ENCODE measurements at regions not wholly inside any gene's neighbourhood (a gene's known extent, or its start where the extent isn't known, plus 50 kb on each side); places are given as distances from the start of the nearest gene placed in this dataset.
A peak's percentile ranks its signal among the peaks of the same experiment; 100 is the strongest.

DNA sequence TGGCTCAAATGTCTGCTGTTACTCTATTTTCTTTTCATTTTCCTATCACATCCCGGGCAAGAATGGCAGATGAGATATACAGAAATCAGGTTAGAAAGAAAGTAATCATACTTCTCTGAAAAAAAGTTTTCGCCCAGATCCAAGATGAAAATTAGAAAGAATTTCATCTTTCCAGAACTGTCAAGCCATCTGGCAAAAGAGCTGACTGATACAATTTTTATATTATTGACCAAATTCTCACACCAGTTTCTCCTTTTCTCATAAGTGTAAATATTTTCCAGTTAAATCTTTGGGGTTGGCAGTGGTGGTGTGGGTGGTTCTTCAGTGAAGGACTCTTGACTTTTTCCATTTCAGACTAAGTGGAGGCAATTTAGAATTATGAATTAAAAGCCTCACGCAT, 371.9 kb downstream of the CD83 start:
- Histone ChIP-seq H2BK15ac (ENCODE audit: low read depth, poor library complexity, severe bottlenecking) (no peak overlapping the region), H2AFZ (ENCODE audit: low read depth, low read length) (no peak overlapping the region), H3K4me3 (ENCODE audit: insufficient read depth in 1 of 2, low read depth in 1 of 2, low read length in 2 of 2) (no peak overlapping the region), H3K4me1 (ENCODE audit: control insufficient read depth, insufficient read depth, low read depth, low read length) (no peaks in the 10 kb centered on the region), H3K9ac (ENCODE audit: low read length) (no peak overlapping the region), H4K91ac (ENCODE audit: low read length) (no peak overlapping the region), H4K8ac (ENCODE audit: low read length) (no peak overlapping the region), H3K4me2 (ENCODE audit: low read length, poor library complexity, severe bottlenecking) (no peak overlapping the region), H3K18ac (ENCODE audit: low read depth in 1 of 2, low read length in 2 of 2) (no peak overlapping the region), H3K4ac (ENCODE audit: low read depth in 1 of 2, low read length in 2 of 2) (no peak overlapping the region), H2BK120ac (ENCODE audit: low read depth, low read length) (no peak overlapping the region), H2BK5ac (ENCODE audit: low read depth, low read length, poor library complexity, severe bottlenecking) (no peak overlapping the region), H3K14ac (ENCODE audit: low read length in 2 of 2) (no peak overlapping the region), H3K23ac (ENCODE audit: low read length in 2 of 2) (no peak overlapping the region), H2AK5ac (ENCODE audit: low read length, severe bottlenecking) (no peak overlapping the region), H3K27ac (ENCODE audit: low read length, poor library complexity, severe bottlenecking) (no peak overlapping the region), H3K36me3 (ENCODE audit: control insufficient read depth in 1 of 2, insufficient read depth in 2 of 2, low read depth in 1 of 2, low read length in 2 of 2) (no peaks in the 10 kb centered on the region), H2BK12ac (ENCODE audit: low read length in 2 of 2) (no peak overlapping the region), H3K27me3 (ENCODE audit: control insufficient read depth in 1 of 2, insufficient read depth in 1 of 2, low read length in 2 of 2) (no peaks in the 10 kb centered on the region), H3K79me1 (replicated peaks; ENCODE audit: low read length, poor library complexity, severe bottlenecking) (no peaks in the 10 kb centered on the region), H3K9me3 (ENCODE audit: control insufficient read depth, low read length) (no peaks in the 10 kb centered on the region)
- 100% methylated on average over 1 of the region's 3 CpGs for WGBS
- DNase-seq = no peak

DNA sequence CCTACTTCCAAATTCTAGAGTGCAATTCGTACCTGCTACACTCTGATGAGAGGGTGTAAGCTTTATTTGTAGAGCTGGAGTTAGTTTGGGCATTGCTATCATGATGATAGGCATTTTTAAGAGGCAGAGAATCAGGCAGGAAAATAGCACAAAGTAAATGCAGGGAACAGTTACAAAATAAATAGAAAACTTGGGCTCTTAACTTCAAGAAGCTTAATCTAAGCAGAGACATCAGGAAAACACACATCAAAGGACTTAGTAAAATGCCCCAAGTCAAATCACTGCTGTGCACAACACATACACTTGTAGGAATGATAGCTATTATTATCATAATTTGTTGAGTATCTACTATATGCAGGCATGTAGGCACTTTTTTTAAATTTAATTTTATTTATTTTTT, 381.2 kb downstream of the CD83 start:
- no peak overlapping the region for H4K8ac ChIP-seq (ENCODE audit: low read length)
- H3K79me1 ChIP-seq (replicated peaks; ENCODE audit: low read length, poor library complexity, severe bottlenecking) = no peaks in the 10 kb centered on the region
- H2AK5ac ChIP-seq (ENCODE audit: low read length, severe bottlenecking) = no peak overlapping the region
- no peak overlapping the region for H3K18ac ChIP-seq (ENCODE audit: low read depth in 1 of 2, low read length in 2 of 2)
- H2BK120ac ChIP-seq (ENCODE audit: low read depth, low read length) = no peak overlapping the region
- H3K4me1 ChIP-seq (ENCODE audit: control insufficient read depth, insufficient read depth, low read depth, low read length) = peaks cover 2% of the 10 kb centered on the region
- no peak overlapping the region for H3K4me3 ChIP-seq (ENCODE audit: insufficient read depth in 1 of 2, low read depth in 1 of 2, low read length in 2 of 2)
- no peak overlapping the region for H3K27ac ChIP-seq (ENCODE audit: low read length, poor library complexity, severe bottlenecking)
- H2BK12ac ChIP-seq (ENCODE audit: low read length in 2 of 2) = no peak overlapping the region
- H2BK5ac ChIP-seq (ENCODE audit: low read depth, low read length, poor library complexity, severe bottlenecking) = no peak overlapping the region
- no peak overlapping the region for H3K23ac ChIP-seq (ENCODE audit: low read length in 2 of 2)
- H2AFZ ChIP-seq (ENCODE audit: low read depth, low read length) = no peak overlapping the region
- H3K27me3 ChIP-seq (ENCODE audit: control insufficient read depth in 1 of 2, insufficient read depth in 1 of 2, low read length in 2 of 2) = no peaks in the 10 kb centered on the region
- no peak for DNase-seq
- no peak overlapping the region for H3K4me2 ChIP-seq (ENCODE audit: low read length, poor library complexity, severe bottlenecking)
- no peaks in the 10 kb centered on the region for H3K36me3 ChIP-seq (ENCODE audit: control insufficient read depth in 1 of 2, insufficient read depth in 2 of 2, low read depth in 1 of 2, low read length in 2 of 2)
- 78% methylated on average over 1 of the region's 1 CpG for WGBS
- H3K9ac ChIP-seq (ENCODE audit: low read length) = no peak overlapping the region
- no peak overlapping the region for H4K91ac ChIP-seq (ENCODE audit: low read length)
- H2BK15ac ChIP-seq (ENCODE audit: low read depth, poor library complexity, severe bottlenecking) = no peak overlapping the region
- H3K4ac ChIP-seq (ENCODE audit: low read depth in 1 of 2, low read length in 2 of 2) = no peak overlapping the region
- no peak overlapping the region for H3K14ac ChIP-seq (ENCODE audit: low read length in 2 of 2)
- no peaks in the 10 kb centered on the region for H3K9me3 ChIP-seq (ENCODE audit: control insufficient read depth, low read length)

DNA sequence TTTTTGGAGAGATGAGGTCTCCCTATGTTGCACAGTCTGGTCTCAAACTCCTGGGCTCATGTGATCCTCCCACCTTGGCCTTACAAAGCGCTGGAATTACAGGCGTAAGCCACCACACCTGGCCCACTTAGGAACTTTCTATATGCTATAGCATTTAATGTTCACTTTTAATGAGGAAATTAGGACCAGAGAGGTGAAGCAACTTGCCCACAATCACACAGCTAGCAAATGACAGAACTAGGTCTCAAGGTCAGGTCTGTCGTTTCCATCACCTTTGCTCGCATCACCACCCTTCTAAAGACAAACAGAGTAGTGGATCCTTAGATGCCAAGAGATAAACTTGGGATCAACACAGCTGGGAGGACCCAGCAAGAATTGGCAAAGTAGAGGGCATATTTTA, 381.7 kb downstream of the CD83 start:
- Histone ChIP-seq H3K36me3 (ENCODE audit: control insufficient read depth in 1 of 2, insufficient read depth in 2 of 2, low read depth in 1 of 2, low read length in 2 of 2) (no peaks in the 10 kb centered on the region), H3K79me1 (replicated peaks; ENCODE audit: low read length, poor library complexity, severe bottlenecking) (no peaks in the 10 kb centered on the region), H3K9ac (ENCODE audit: low read length) (no peak overlapping the region), H3K4me1 (ENCODE audit: control insufficient read depth, insufficient read depth, low read depth, low read length) (peaks cover 2% of the 10 kb centered on the region), H3K23ac (ENCODE audit: low read length in 2 of 2) (no peak overlapping the region), H3K4ac (ENCODE audit: low read depth in 1 of 2, low read length in 2 of 2) (no peak overlapping the region), H2AK5ac (ENCODE audit: low read length, severe bottlenecking) (no peak overlapping the region), H2BK120ac (ENCODE audit: low read depth, low read length) (no peak overlapping the region), H2BK5ac (ENCODE audit: low read depth, low read length, poor library complexity, severe bottlenecking) (no peak overlapping the region), H2BK15ac (ENCODE audit: low read depth, poor library complexity, severe bottlenecking) (no peak overlapping the region), H3K4me3 (ENCODE audit: insufficient read depth in 1 of 2, low read depth in 1 of 2, low read length in 2 of 2) (no peak overlapping the region), H2AFZ (ENCODE audit: low read depth, low read length) (no peak overlapping the region), H3K27ac (ENCODE audit: low read length, poor library complexity, severe bottlenecking) (no peak overlapping the region), H3K4me2 (ENCODE audit: low read length, poor library complexity, severe bottlenecking) (no peak overlapping the region), H4K8ac (ENCODE audit: low read length) (no peak overlapping the region), H3K14ac (ENCODE audit: low read length in 2 of 2) (no peak overlapping the region), H3K18ac (ENCODE audit: low read depth in 1 of 2, low read length in 2 of 2) (no peak overlapping the region), H4K91ac (ENCODE audit: low read length) (no peak overlapping the region), H3K9me3 (ENCODE audit: control insufficient read depth, low read length) (no peaks in the 10 kb centered on the region), H2BK12ac (ENCODE audit: low read length in 2 of 2) (no peak overlapping the region), H3K27me3 (ENCODE audit: control insufficient read depth in 1 of 2, insufficient read depth in 1 of 2, low read length in 2 of 2) (no peaks in the 10 kb centered on the region)
- 100% methylated on average over 2 of the region's 4 CpGs for WGBS
- no peak for DNase-seq

DNA sequence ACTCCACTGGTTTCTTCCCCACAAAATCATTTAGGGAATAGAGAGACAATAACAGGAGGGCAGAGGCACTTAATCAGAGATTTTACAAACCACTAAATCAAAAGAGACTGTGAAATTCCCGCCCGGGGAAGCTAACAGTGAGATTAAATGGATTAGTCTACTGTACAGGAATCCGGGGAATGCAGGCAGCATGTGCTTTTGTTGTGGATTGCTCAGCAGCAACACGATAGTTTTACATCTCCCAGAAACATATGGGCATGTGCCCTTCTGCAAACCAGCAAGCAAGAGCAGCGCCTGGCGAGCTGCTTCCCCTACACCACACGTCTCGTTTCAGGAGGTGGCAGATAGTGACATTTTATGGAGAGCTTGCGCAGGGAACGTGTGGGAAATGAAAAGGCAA, 382.3 kb downstream of the CD83 start:
- Histone ChIP-seq H2BK12ac (ENCODE audit: low read length in 2 of 2) (no peak overlapping the region), H2BK15ac (ENCODE audit: low read depth, poor library complexity, severe bottlenecking) (no peak overlapping the region), H3K36me3 (ENCODE audit: control insufficient read depth in 1 of 2, insufficient read depth in 2 of 2, low read depth in 1 of 2, low read length in 2 of 2) (no peaks in the 10 kb centered on the region), H4K8ac (ENCODE audit: low read length) (no peak overlapping the region), H2BK5ac (ENCODE audit: low read depth, low read length, poor library complexity, severe bottlenecking) (no peak overlapping the region), H3K4me2 (ENCODE audit: low read length, poor library complexity, severe bottlenecking) (no peak overlapping the region), H3K14ac (ENCODE audit: low read length in 2 of 2) (no peak overlapping the region), H2AK5ac (ENCODE audit: low read length, severe bottlenecking) (no peak overlapping the region), H3K4ac (ENCODE audit: low read depth in 1 of 2, low read length in 2 of 2) (no peak overlapping the region), H3K4me1 (ENCODE audit: control insufficient read depth, insufficient read depth, low read depth, low read length) (peaks cover 2% of the 10 kb centered on the region), H3K4me3 (ENCODE audit: insufficient read depth in 1 of 2, low read depth in 1 of 2, low read length in 2 of 2) (no peak overlapping the region), H3K23ac (ENCODE audit: low read length in 2 of 2) (no peak overlapping the region), H3K27me3 (ENCODE audit: control insufficient read depth in 1 of 2, insufficient read depth in 1 of 2, low read length in 2 of 2) (no peaks in the 10 kb centered on the region), H2BK120ac (ENCODE audit: low read depth, low read length) (no peak overlapping the region), H3K18ac (ENCODE audit: low read depth in 1 of 2, low read length in 2 of 2) (no peak overlapping the region), H3K9ac (ENCODE audit: low read length) (no peak overlapping the region), H2AFZ (ENCODE audit: low read depth, low read length) (no peak overlapping the region), H3K79me1 (replicated peaks; ENCODE audit: low read length, poor library complexity, severe bottlenecking) (no peaks in the 10 kb centered on the region), H4K91ac (ENCODE audit: low read length) (no peak overlapping the region), H3K27ac (ENCODE audit: low read length, poor library complexity, severe bottlenecking) (no peak overlapping the region), H3K9me3 (ENCODE audit: control insufficient read depth, low read length) (no peaks in the 10 kb centered on the region)
- peak; percentile 60 for DNase-seq
- 70% methylated on average over 8 of the region's 10 CpGs for WGBS

All from mesenchymal stem cell (in vitro differentiated cells and primary cell).